Smooth muscle cell (in vitro differentiated cells): ENCODE measurements at regions not wholly inside any gene's neighbourhood (a gene's known extent, or its start where the extent isn't known, plus 50 kb on each side); places are given as distances from the start of the nearest gene placed in this dataset.

Source experiments
- DNase-seq: peaks from one replicate; lab custom pipeline; 2025; ENCODE audit not compliant: unreplicated experiment; lab: John Stamatoyannopoulos, UW
- H2AFZ ChIP-seq: fragments of 200-600 bp; sonication (generic); 2 replicates; pipeline ENCODE4 v1.6.0; 2016; ENCODE audit warnings: antibody characterized with exemption, low read depth, mild to moderate bottlenecking
- H3F3A ChIP-seq: fragments of 200-600 bp; sonication (generic); 2 replicates; pipeline ENCODE4 v1.6.0; 2017; ENCODE audit warnings: antibody characterized with exemption, low read depth
- H3K27ac ChIP-seq: fragments of 200-600 bp; sonication (generic); 2 replicates; pipeline ENCODE4 v1.5.1; 2016; ENCODE audit warnings: low read depth, mild to moderate bottlenecking
- H3K27me3 ChIP-seq: fragments of 200-600 bp; sonication (generic); 2 replicates; pipeline ENCODE4 v1.6.1; 2016; ENCODE audit warnings: low read depth, mild to moderate bottlenecking
- H3K36me3 ChIP-seq: fragments of 200-600 bp; sonication (generic); 2 replicates; pipeline ENCODE4 v1.5.1; 2016; ENCODE audit warnings: low read depth
- H3K4me1 ChIP-seq: fragments of 200-600 bp; sonication (generic); 2 replicates; pipeline ENCODE4 v1.5.1; 2016; ENCODE audit warnings: low read depth
- H3K4me2 ChIP-seq: fragments of 200-600 bp; sonication (generic); 2 replicates; pipeline ENCODE4 v1.6.0; 2016; ENCODE audit warnings: mild to moderate bottlenecking
- H3K4me3 ChIP-seq: fragments of 200-600 bp; sonication (generic); 2 replicates; pipeline ENCODE4 v1.5.1; 2016; ENCODE audit warnings: mild to moderate bottlenecking
- H3K79me2 ChIP-seq: fragments of 200-600 bp; sonication (generic); 2 replicates; pipeline ENCODE4 v1.6.0; 2016; ENCODE audit warnings: low read depth, mild to moderate bottlenecking
- H3K9ac ChIP-seq: fragments of 200-600 bp; sonication (generic); 2 replicates; pipeline ENCODE4 v1.6.0; 2016; ENCODE audit warnings: low read depth
- H3K9me3 ChIP-seq: fragments of 200-600 bp; sonication (generic); replicated peaks from 2 replicates; pipeline ENCODE4 v1.5.1; 2016; ENCODE audit warnings: low read depth
- H4K20me1 ChIP-seq: fragments of 200-600 bp; sonication (generic); 2 replicates; pipeline ENCODE4 v1.6.0; 2016; ENCODE audit warnings: low read depth
- CTCF ChIP-seq: fragments of 200-600 bp; sonication (generic); IDR thresholded peaks from 2 replicates; pipeline ENCODE4 v1.5.1; 2017; ENCODE audit warnings: borderline replicate concordance, mild to moderate bottlenecking, antibody characterized with exemption; ENCODE audit not compliant: insufficient read depth, poor library complexity, severe bottlenecking
- WGBS: methylation state at CpG from one replicate; pipeline ENCODE4 v1.1.7; 2016; ENCODE audit warnings: low lambda C conversion rate; 5-methylcytosine and 5-hydroxymethylcytosine counted together

DNA sequence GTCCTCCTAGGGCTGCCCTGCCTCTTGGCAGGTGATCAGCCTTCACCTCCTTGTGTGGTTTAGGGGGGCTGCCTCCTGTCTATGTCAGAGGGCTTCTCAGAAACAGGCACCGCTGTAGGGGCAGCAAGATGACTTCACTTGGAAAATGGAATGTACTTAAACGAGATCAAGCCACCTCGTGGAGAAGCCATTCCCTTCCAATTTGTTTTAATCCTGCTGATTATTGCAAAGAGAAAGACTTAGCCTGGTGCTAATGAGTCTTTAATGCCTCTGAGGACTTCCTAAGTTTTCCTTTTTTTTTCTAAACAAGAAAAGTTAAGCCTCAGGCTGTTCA lies 62.3 kb upstream of the RFLNA start:
- Histone ChIP-seq H3K9ac (no peak overlapping the region), H3K4me2 (peak overlapping the region; percentile 51), H3F3A (peaks cover 5% of the 10 kb centered on the region), H3K36me3 (no peaks in the 10 kb centered on the region), H3K9me3 (no peaks in the 10 kb centered on the region), H3K27me3 (no peaks in the 10 kb centered on the region), H3K4me1 (peaks cover 33% of the 10 kb centered on the region), H3K4me3 (peak overlapping the region; percentile 1), H4K20me1 (no peaks in the 10 kb centered on the region), H2AFZ (no peak overlapping the region), H3K27ac (peak overlapping the region; percentile 96), H3K79me2 (no peaks in the 10 kb centered on the region)
- TF ChIP-seq CTCF = no peak
- no peak for DNase-seq
- 19% methylated on average over 3 of the region's 3 CpGs for WGBS

DNA sequence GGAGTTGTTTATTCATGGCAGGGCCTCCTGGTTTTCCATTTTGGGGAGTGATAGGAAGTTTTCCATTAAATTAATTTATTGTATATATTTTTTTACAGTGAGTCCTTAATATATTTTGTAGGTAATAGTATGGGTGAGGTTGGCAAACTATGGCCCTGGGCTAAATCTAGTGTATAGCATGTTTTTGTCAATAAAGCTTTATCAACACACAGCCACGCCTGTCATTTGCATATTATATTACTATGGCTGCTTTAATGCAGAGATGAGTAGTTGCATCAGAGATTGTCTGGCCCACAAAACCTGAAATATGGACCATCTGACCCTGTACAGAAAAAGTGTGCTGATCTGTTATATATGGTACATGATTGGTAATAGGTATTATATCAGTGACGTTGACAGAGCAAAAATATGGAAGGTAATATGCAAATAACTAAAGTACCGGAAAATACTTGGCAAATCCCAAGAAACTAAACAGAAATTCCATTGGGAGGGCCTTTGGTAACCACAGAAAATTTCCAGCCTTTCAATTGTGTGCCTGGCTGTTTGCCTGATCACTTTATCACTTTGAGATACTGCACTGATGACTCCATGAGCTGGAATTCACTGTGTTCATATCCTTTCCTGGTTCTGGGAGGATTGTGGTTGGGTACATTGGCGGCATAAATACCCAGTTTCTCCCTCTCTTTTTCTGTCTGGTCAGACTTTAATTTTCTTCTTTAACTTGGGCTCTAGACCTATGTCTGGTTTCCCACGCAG lies 61.7 kb upstream of the RFLNA start:
- no peaks in the 10 kb centered on the region for H4K20me1 ChIP-seq
- H3K27ac ChIP-seq = peak overlapping the region; percentile 96
- peak overlapping the region; percentile 1 for H3K4me3 ChIP-seq
- H3K9me3 ChIP-seq = no peaks in the 10 kb centered on the region
- no peaks in the 10 kb centered on the region for H3K36me3 ChIP-seq
- no peak overlapping the region for H3K9ac ChIP-seq
- WGBS = 23% methylated on average over 5 of the region's 5 CpGs
- H3F3A ChIP-seq = peaks cover 5% of the 10 kb centered on the region
- H3K4me2 ChIP-seq = peak overlapping the region; percentile 77
- H2AFZ ChIP-seq = no peak overlapping the region
- TF ChIP-seq CTCF = no peak
- peaks cover 33% of the 10 kb centered on the region for H3K4me1 ChIP-seq
- no peak for DNase-seq
- no peaks in the 10 kb centered on the region for H3K27me3 ChIP-seq
- no peaks in the 10 kb centered on the region for H3K79me2 ChIP-seq

- Histone ChIP-seq H3K4me2 (peak overlapping the region; percentile 77), H4K20me1 (no peaks in the 10 kb centered on the region), H3K9me3 (no peaks in the 10 kb centered on the region), H3K36me3 (no peaks in the 10 kb centered on the region), H3K27me3 (no peaks in the 10 kb centered on the region), H3K27ac (peak overlapping the region; percentile 96), H3K4me1 (peaks cover 33% of the 10 kb centered on the region), H3F3A (peaks cover 5% of the 10 kb centered on the region), H3K4me3 (no peak overlapping the region), H3K9ac (peak overlapping the region; percentile 75), H2AFZ (no peak overlapping the region), H3K79me2 (no peaks in the 10 kb centered on the region)
- WGBS = 15% methylated on average over 8 of the region's 8 CpGs
- peak; percentile 15 for DNase-seq
- TF ChIP-seq CTCF = no peak
Measured at GRCh38 chr12:124233846-124234640, 60.9 kb upstream of the RFLNA start.
